ENCODE measurements at regions not wholly inside any gene's neighbourhood (a gene's known extent, or its start where the extent isn't known, plus 50 kb on each side); places are given as distances from the start of the nearest gene placed in this dataset.
"Not testable (repeated sequence)": the region's sequence is repeated elsewhere in the genome, so short reads cannot be mapped to it uniquely, and the experiment has no call there.

DNA sequence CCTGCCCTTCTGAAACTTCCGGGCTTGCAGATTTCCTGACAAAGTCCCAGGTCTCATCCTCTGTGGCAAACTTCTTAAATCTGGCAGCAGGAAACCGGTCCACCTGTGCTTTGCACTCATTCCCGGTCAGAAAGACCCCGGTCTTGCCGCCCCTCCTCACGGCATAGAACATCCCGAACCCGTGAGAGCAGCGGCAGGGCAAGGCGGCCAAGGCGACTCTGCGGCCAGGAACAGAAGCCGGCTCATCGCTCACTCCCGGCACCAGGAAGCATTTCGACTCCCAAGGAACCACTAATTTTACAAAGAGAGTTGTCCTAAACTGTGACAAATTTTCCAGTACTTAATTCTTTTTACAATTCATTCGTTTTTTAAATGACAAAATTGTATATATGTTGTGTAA, 140.3 kb downstream of the USP22 start:
- TF ChIP-seq POLR2A (IDR thresholded peaks at IDR 0.05): not testable (repeated sequence)
- TF ChIP-seq, protein P1, sequence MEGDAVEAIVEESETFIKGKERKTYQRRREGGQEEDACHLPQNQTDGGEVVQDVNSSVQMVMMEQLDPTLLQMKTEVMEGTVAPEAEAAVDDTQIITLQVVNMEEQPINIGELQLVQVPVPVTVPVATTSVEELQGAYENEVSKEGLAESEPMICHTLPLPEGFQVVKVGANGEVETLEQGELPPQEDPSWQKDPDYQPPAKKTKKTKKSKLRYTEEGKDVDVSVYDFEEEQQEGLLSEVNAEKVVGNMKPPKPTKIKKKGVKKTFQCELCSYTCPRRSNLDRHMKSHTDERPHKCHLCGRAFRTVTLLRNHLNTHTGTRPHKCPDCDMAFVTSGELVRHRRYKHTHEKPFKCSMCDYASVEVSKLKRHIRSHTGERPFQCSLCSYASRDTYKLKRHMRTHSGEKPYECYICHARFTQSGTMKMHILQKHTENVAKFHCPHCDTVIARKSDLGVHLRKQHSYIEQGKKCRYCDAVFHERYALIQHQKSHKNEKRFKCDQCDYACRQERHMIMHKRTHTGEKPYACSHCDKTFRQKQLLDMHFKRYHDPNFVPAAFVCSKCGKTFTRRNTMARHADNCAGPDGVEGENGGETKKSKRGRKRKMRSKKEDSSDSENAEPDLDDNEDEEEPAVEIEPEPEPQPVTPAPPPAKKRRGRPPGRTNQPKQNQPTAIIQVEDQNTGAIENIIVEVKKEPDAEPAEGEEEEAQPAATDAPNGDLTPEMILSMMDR (IDR thresholded peaks at IDR 0.05): not testable (repeated sequence)

Measured in prostate gland (tissue), 2 donors.